GM12878 (cell line): ENCODE measurements at regions not wholly inside any gene's neighbourhood (a gene's known extent, or its start where the extent isn't known, plus 50 kb on each side); places are given as distances from the start of the nearest gene placed in this dataset.

Experiments used
- ATF2 ChIP-seq: IDR thresholded peaks from 2 replicates; pipeline ENCODE4 v1.6.1; 2012; ENCODE audit warnings: low read length, inconsistent platforms
- BHLHE40 ChIP-seq, 2 experiments: fragments of 450-650 bp in 1 of 2; IDR thresholded peaks; 2 replicates each; pipeline ENCODE4 v1.6.1; 2011 to 2017; ENCODE audit warnings: low read depth in 2 of 2, borderline replicate concordance in 1 of 2, improper control_type of control experiment in 1 of 2, low read length in 1 of 2, mild to moderate bottlenecking in 1 of 2
- CBX5 ChIP-seq: sonication (generic); IDR thresholded peaks from 2 replicates; pipeline ENCODE4 v1.6.1; 2016; ENCODE audit warnings: low read depth, moderate library complexity, mild to moderate bottlenecking, inconsistent platforms
- CREB1 ChIP-seq: IDR thresholded peaks from 2 replicates; pipeline ENCODE4 v1.6.1; 2012; ENCODE audit warnings: low read depth, mild to moderate bottlenecking, inconsistent platforms
- EED ChIP-seq: sonication (generic); IDR thresholded peaks from 2 replicates; pipeline ENCODE4 v1.6.1; 2016; ENCODE audit warnings: antibody characterized with exemption, low read depth
- FOS ChIP-seq: IDR thresholded peaks from 3 replicates; pipeline ENCODE4 v1.6.1; 2011; ENCODE audit warnings: borderline replicate concordance; ENCODE audit not compliant: insufficient read length; ENCODE audit errors: extremely low read depth
- FOXM1 ChIP-seq: IDR thresholded peaks from 2 replicates; pipeline ENCODE4 v1.6.1; 2012; ENCODE audit warnings: low read depth, mild to moderate bottlenecking, inconsistent platforms, low read length, moderate library complexity
- HCFC1 ChIP-seq: fragments of 150-350 bp; IDR thresholded peaks from 2 replicates; pipeline ENCODE4 v1.6.1; 2014; ENCODE audit warnings: low read length
- HSF1 ChIP-seq: fragments of 150-350 bp; IDR thresholded peaks from 2 replicates; pipeline ENCODE4 v1.6.1; 2014; ENCODE audit warnings: mild to moderate bottlenecking, low read depth, low read length
- MEF2B ChIP-seq: fragments of 450-650 bp; IDR thresholded peaks from 2 replicates; pipeline ENCODE4 v1.6.1; 2018; ENCODE audit warnings: mild to moderate bottlenecking, moderate library complexity; ENCODE audit not compliant: partially characterized antibody, poor library complexity, severe bottlenecking
- PAX8 ChIP-seq: fragments of 450-650 bp; IDR thresholded peaks from 2 replicates; pipeline ENCODE4 v1.6.1; 2017; ENCODE audit warnings: mild to moderate bottlenecking, moderate library complexity
- PKNOX1 ChIP-seq: fragments of 450-650 bp; IDR thresholded peaks from 2 replicates; pipeline ENCODE4 v1.6.1; 2016; ENCODE audit warnings: mild to moderate bottlenecking
- RB1 ChIP-seq: fragments of 450-650 bp; formaldehyde crosslinking; IDR thresholded peaks from 2 replicates; pipeline ENCODE4 v1.6.1; 2017; ENCODE audit warnings: mild to moderate bottlenecking, borderline replicate concordance
- SREBF1 ChIP-seq: IDR thresholded peaks from 2 replicates; pipeline ENCODE4 v1.6.1; 2012; ENCODE audit warnings: mild to moderate bottlenecking, low read length
- SUPT20H ChIP-seq: IDR thresholded peaks from 2 replicates; pipeline ENCODE4 v1.6.1; 2011; ENCODE audit warnings: low read depth, mild to moderate bottlenecking, low read length, moderate library complexity, borderline replicate concordance; ENCODE audit not compliant: control insufficient read depth
- TAF1 ChIP-seq: IDR thresholded peaks from 2 replicates; pipeline ENCODE4 v1.6.1; 2011; ENCODE audit warnings: mild to moderate bottlenecking, low read depth, low read length, borderline replicate concordance
- USF2 ChIP-seq: IDR thresholded peaks from 2 replicates; pipeline ENCODE4 v1.6.1; 2011; ENCODE audit warnings: low read depth, low read length, improper control_type of control experiment, borderline replicate concordance
- ZBTB11 ChIP-seq: fragments of 450-650 bp; formaldehyde crosslinking; IDR thresholded peaks from 2 replicates; pipeline ENCODE4 v1.5.0; 2022; ENCODE audit warnings: mild to moderate bottlenecking, missing genetic modification characterization
- ZNF207 ChIP-seq: fragments of 450-650 bp; IDR thresholded peaks from 2 replicates; pipeline ENCODE4 v1.6.1; 2014; ENCODE audit warnings: antibody characterized with exemption, mild to moderate bottlenecking, borderline replicate concordance
- ZNF274 ChIP-seq: IDR thresholded peaks from one replicate; pipeline ENCODE4 v1.8.0; 2011; ENCODE audit not compliant: insufficient read length, insufficient read depth
- ZSCAN29 ChIP-seq: fragments of 450-650 bp; IDR thresholded peaks from 2 replicates; pipeline ENCODE4 v1.6.1; 2017; ENCODE audit warnings: mild to moderate bottlenecking, moderate library complexity

- TF ChIP-seq ZNF274 = no peak
- peak; percentile 92 for TF ChIP-seq FOXM1
- TF ChIP-seq SREBF1 = peak; percentile 61; the same call in 1 of the 2 replicates
- TF ChIP-seq RB1 = no peak
- no peak for TF ChIP-seq PAX8
- TF ChIP-seq ZSCAN29 = no peak
- no peak for TF ChIP-seq ZNF207
- 0 out of 2 replicates have a peak, but pooled peaks have one; percentile 57 for TF ChIP-seq CBX5
- TF ChIP-seq BHLHE40 (IDR thresholded peaks at IDR 0.05; ENCODE audit: borderline replicate concordance in 1 of 2, low read depth in 2 of 2, low read length in 1 of 2) = peak; percentile 58 to 80; a peak in 3 of 4 replicates
- TF ChIP-seq PKNOX1 = peak; percentile 73; the same call in 1 of the 2 replicates
- no peak for TF ChIP-seq USF2
- no peak for TF ChIP-seq SUPT20H
- TF ChIP-seq ATF2 = peak; percentile 90
- no peak for TF ChIP-seq HCFC1
- TF ChIP-seq ZBTB11 (CRISPR knock-in tag) = no peak
- TF ChIP-seq CREB1 = no peak; the same call in 1 of the 2 replicates
- peak; percentile 89 for TF ChIP-seq EED
- peak; percentile 29; the same call in 1 of the 2 replicates for TF ChIP-seq TAF1
- no peak for TF ChIP-seq HSF1
- TF ChIP-seq FOS = no peak
- peak; percentile 84 for TF ChIP-seq MEF2B
These were observed 56.6 kb upstream of the FDX1 start (continued) for GRCh38 chr11:110373051-110373702.
